Vagina (tissue), 2 donors: ENCODE measurements at regions not wholly inside any gene's neighbourhood (a gene's known extent, or its start where the extent isn't known, plus 50 kb on each side); places are given as distances from the start of the nearest gene placed in this dataset.

Source experiments
- DNase-seq, 2 donors: peaks; one replicate each; pipeline ENCODE4 v3.0.0-alpha.2; 2017; ENCODE audit errors: extremely low spot score in 2 of 2
- H3K27ac ChIP-seq: fragments of 200-600 bp; sonication (generic); one replicate; pipeline ENCODE4 v1.5.1; 2019
- H3K27me3 ChIP-seq: fragments of 200-600 bp; sonication (generic); one replicate; pipeline ENCODE4 v1.5.1; 2019
- H3K36me3 ChIP-seq, 2 donors: fragments of 200-600 bp; sonication (generic); one replicate each; pipeline ENCODE4 v1.5.1; 2017 to 2019
- H3K4me1 ChIP-seq: fragments of 200-600 bp; sonication (generic); one replicate; pipeline ENCODE4 v1.5.1; 2019
- H3K4me3 ChIP-seq, 2 donors: fragments of 200-600 bp; sonication (generic); 1 replicate in 1 of 2; 2 replicates in 1 of 2; pipeline ENCODE4 v1.5.1; 2016 to 2019
- H3K9me3 ChIP-seq: fragments of 200-600 bp; sonication (generic); one replicate; pipeline ENCODE4 v1.5.1; 2019
- POLR2A ChIP-seq, 2 donors: fragments of 450-650 bp; IDR thresholded peaks; one replicate each; pipeline ENCODE4 v1.6.1; 2017; ENCODE audit warnings: antibody characterized with exemption in 2 of 2, mild to moderate bottlenecking in 2 of 2, moderate library complexity in 2 of 2
- POLR2AphosphoS5 ChIP-seq, 2 donors: sonication (generic); formaldehyde crosslinking; IDR thresholded peaks; one replicate each; pipeline ENCODE4 v1.9.0; 2017; ENCODE audit warnings: antibody characterized with exemption in 2 of 2, mild to moderate bottlenecking in 2 of 2, low read depth in 1 of 2; ENCODE audit not compliant: insufficient read depth in 1 of 2
- intact Hi-C: fragments of 100-400 bp; cut with DNase I; formaldehyde crosslinking; loops from one replicate; pipeline ENCODE4 v1.15.1; 2023
- TF ChIP-seq, protein P1 (sequence below), 3 experiments: fragments of 450-650 bp in 2 of 3; fragments of 200-600 bp in 1 of 3; sonication (generic) in 1 of 3; IDR thresholded peaks; one replicate each; pipeline ENCODE4 v1.5.1; 2017 to 2019; ENCODE audit warnings: antibody characterized with exemption in 3 of 3, mild to moderate bottlenecking in 2 of 3, moderate library complexity in 2 of 3

DNA sequence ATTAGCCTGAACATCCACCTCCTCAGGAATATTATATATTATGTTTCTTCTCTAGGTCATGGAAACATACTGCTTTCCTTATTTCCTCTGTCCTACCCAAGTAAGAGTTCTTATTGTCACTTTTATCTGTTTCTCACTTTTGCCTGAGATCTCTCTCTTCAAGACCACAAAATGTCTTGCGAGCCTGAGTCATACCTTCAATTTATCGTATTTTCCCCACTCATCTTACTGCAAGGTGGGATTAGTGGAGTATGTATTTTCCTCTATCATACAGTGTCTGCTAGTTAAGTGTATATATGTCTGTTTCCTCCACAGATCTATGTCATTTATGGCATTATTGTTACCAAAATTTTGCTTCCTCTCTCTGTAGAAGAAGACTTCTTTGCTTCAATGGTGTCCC, 124.5 kb downstream of the EIF4E start:
- TF ChIP-seq POLR2AphosphoS5 (IDR thresholded peaks at IDR 0.05; ENCODE audit: insufficient read depth in 1 of 2, low read depth in 1 of 2) (no peak), POLR2A (IDR thresholded peaks at IDR 0.05) (no peak)
- TF ChIP-seq, protein P1, sequence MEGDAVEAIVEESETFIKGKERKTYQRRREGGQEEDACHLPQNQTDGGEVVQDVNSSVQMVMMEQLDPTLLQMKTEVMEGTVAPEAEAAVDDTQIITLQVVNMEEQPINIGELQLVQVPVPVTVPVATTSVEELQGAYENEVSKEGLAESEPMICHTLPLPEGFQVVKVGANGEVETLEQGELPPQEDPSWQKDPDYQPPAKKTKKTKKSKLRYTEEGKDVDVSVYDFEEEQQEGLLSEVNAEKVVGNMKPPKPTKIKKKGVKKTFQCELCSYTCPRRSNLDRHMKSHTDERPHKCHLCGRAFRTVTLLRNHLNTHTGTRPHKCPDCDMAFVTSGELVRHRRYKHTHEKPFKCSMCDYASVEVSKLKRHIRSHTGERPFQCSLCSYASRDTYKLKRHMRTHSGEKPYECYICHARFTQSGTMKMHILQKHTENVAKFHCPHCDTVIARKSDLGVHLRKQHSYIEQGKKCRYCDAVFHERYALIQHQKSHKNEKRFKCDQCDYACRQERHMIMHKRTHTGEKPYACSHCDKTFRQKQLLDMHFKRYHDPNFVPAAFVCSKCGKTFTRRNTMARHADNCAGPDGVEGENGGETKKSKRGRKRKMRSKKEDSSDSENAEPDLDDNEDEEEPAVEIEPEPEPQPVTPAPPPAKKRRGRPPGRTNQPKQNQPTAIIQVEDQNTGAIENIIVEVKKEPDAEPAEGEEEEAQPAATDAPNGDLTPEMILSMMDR (IDR thresholded peaks at IDR 0.05), result no peak
- no peaks in the 10 kb centered on the region for H3K36me3 ChIP-seq
- H3K4me3 ChIP-seq, result no peak overlapping the region
- no peaks in the 10 kb centered on the region for H3K27me3 ChIP-seq
- no peaks in the 10 kb centered on the region for H3K4me1 ChIP-seq
- H3K27ac ChIP-seq, result no peak overlapping the region
- H3K9me3 ChIP-seq, result no peaks in the 10 kb centered on the region
- DNase-seq, result no peak
- intact Hi-C loops, result no loop called here

DNA sequence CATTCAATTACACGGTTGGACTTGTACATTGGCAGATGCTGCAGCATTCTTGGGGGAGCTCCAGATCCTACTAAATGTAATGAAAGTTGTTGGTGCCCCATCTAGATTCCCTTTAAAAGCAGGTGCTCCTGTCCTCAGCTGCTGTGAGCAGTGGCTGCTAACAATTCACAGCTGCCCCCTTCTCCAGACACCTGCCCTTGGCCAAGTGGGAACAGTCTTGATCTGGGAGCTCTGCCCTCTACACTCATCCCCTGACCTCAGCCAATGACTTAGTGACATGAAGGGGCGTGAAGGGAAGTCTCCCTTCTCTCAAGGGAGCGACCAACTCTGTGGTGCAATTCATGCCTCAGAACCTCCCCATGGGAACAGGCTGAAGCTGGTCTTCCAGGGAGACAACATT, 125.7 kb downstream of the EIF4E start:
- no peaks in the 10 kb centered on the region for H3K4me1 ChIP-seq
- no peak for TF ChIP-seq POLR2A (IDR thresholded peaks at IDR 0.05)
- TF ChIP-seq, protein P1 (IDR thresholded peaks at IDR 0.05), result no peak
- TF ChIP-seq POLR2AphosphoS5 (IDR thresholded peaks at IDR 0.05; ENCODE audit: insufficient read depth in 1 of 2, low read depth in 1 of 2), result no peak
- H3K27ac ChIP-seq, result no peak overlapping the region
- no peak overlapping the region for H3K4me3 ChIP-seq
- H3K27me3 ChIP-seq, result no peaks in the 10 kb centered on the region
- H3K36me3 ChIP-seq, result no peaks in the 10 kb centered on the region
- intact Hi-C loops, result no loop called here
- DNase-seq, result no peak
- no peaks in the 10 kb centered on the region for H3K9me3 ChIP-seq

DNA sequence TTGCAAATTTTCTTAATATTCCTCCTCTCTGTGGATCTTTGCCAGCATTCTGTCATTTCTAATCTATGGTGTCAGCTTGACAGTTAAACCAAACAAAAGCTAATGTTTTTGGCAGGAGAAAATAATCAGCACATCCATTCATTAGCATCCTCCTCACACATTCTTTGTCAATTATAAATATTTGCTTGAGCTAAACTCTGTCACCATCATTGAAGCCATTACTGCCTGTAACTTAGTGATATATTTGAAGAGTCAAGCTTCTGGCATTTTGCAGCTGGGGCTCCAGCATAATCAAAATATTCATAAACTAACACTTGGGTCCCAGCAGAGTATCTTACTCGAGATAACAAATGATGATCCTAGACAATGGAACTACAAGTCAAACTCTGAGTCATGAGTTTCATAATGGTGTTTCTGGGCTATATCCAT, 126.1 kb downstream of the EIF4E start:
- no peaks in the 10 kb centered on the region for H3K4me1 ChIP-seq
- DNase-seq, result no peak
- no peaks in the 10 kb centered on the region for H3K36me3 ChIP-seq
- TF ChIP-seq POLR2AphosphoS5 (IDR thresholded peaks at IDR 0.05; ENCODE audit: insufficient read depth in 1 of 2, low read depth in 1 of 2) (no peak), POLR2A (IDR thresholded peaks at IDR 0.05) (no peak)
- TF ChIP-seq, protein P1 (IDR thresholded peaks at IDR 0.05), result no peak
- intact Hi-C loops, result no loop called here
- H3K9me3 ChIP-seq, result no peaks in the 10 kb centered on the region
- H3K4me3 ChIP-seq, result no peak overlapping the region
- H3K27me3 ChIP-seq, result no peaks in the 10 kb centered on the region
- no peak overlapping the region for H3K27ac ChIP-seq

DNA sequence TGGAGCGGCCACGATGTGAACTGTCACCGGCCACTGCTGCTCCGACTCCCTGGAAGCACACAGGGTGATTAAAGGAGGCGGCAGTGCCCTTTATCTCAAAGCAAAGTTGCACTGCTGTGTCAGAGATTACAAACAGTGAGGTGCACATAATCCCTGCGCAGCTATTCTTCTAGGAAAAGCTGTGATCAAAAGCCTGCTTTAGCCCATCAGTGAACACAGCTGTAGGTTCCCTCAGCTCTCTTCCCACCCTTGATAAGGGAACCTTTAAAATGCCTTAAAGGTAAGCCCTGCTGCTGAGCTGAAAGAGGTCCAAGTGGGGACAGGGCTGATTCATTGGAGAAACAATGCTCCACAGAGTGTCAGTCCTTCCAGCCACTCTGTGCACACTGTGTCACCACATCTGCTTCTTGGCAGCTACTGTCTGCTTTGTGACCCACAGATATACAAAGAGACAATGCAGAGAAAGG, 127.6 kb downstream of the EIF4E start:
- Histone ChIP-seq H3K9me3 (no peaks in the 10 kb centered on the region), H3K27me3 (no peaks in the 10 kb centered on the region), H3K4me3 (no peak overlapping the region), H3K27ac (no peak overlapping the region), H3K4me1 (no peaks in the 10 kb centered on the region), H3K36me3 (no peaks in the 10 kb centered on the region)
- TF ChIP-seq, protein P1 (IDR thresholded peaks at IDR 0.05), result no peak
- TF ChIP-seq POLR2AphosphoS5 (IDR thresholded peaks at IDR 0.05; ENCODE audit: insufficient read depth in 1 of 2, low read depth in 1 of 2) (no peak), POLR2A (IDR thresholded peaks at IDR 0.05) (no peak)
- no peak for DNase-seq
- intact Hi-C loops, result no loop called here

DNA sequence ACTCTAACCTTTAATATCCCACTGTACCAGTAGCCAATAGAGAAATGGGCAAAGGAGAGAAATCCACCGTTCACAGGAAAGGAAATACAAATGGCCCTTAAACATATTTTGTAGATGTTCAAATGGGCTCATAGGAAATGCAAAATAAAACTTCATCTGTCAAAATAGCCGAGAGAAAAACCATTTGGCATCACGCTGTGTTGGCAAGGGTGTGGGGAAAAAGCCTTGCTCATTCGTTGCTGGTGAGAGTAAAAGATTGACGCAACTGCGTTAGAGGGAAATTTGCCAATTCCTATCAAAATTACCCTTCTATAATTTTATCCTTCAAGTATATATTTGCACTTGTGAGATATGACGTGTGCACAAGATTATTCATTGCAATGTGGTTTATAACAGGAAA, 131.9 kb downstream of the EIF4E start:
- no peaks in the 10 kb centered on the region for H3K27me3 ChIP-seq
- no peak overlapping the region for H3K27ac ChIP-seq
- H3K36me3 ChIP-seq, result no peaks in the 10 kb centered on the region
- intact Hi-C loops, result no loop called here
- no peak for DNase-seq
- TF ChIP-seq POLR2AphosphoS5 (IDR thresholded peaks at IDR 0.05; ENCODE audit: insufficient read depth in 1 of 2, low read depth in 1 of 2), result no peak
- no peak for TF ChIP-seq POLR2A (IDR thresholded peaks at IDR 0.05)
- TF ChIP-seq, protein P1 (IDR thresholded peaks at IDR 0.05), result no peak
- no peaks in the 10 kb centered on the region for H3K4me1 ChIP-seq
- H3K4me3 ChIP-seq, result no peak overlapping the region
- no peaks in the 10 kb centered on the region for H3K9me3 ChIP-seq
